ENCODE measurements at regions not wholly inside any gene's neighbourhood (a gene's known extent, or its start where the extent isn't known, plus 50 kb on each side); places are given as distances from the start of the nearest gene placed in this dataset.

DNA sequence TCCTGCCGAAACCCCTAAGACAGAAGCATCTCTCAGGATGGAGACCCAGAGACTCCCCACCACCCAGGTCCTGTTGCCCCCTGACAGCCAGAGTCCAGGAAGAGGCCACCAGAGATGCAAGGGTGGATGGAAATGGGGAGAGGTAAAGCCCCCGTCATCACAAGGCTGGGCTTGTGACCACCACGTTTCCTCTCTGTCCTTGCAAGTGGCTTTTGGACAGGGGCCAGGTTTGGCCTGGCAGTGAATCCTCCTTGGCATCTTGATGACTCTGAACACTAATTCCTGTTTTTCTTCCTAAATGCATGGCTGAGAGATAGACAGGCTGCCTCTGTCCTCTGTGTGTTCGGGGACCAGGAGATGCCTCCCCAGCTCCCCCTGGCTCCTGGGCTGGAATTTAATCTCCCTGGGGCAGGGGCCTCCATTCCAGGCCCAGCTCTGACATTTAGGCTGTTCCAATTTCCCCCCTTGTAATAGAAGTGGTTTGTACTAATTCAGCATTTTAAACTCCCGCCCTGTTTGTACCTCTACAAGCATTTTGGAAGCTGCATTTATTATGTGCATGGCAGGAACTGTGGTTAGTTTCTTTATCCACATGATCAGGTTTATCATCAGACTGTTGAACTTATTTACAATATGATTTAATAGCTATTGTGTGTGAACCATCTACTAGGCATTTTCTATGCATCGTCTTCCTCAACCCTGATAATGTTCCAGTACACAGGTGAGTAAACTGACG is 116.1 kb upstream of the IRX6 start:
- no peak overlapping the region for H3K27ac Mint-ChIP-seq
- H3K27me3 Mint-ChIP-seq, result no peaks in the 10 kb centered on the region
- peaks cover 3% of the 10 kb centered on the region for H3K9me3 Mint-ChIP-seq
- no peak for ATAC-seq
- H3K4me3 Mint-ChIP-seq, result no peak overlapping the region
- H3K4me1 Mint-ChIP-seq, result no peaks in the 10 kb centered on the region
- H3K36me3 Mint-ChIP-seq, result no peaks in the 10 kb centered on the region

DNA sequence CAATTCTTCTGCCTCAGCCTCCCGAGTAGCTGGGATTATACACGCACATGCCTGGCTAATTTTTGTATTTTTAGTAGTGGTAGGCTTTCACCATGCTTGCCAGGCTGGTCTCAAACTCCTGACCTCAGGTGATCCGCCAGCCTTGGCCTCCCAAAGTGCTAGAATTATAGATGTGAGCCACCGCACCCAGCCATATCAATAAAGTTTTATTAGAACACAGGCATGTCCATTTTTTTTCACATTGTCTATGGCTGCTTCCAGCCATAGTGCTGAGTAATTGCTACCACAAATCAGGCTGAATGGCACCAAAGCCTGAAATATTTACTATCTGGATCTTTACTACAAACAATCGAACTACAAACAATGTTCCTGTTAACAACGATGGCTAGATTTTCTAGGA is 114.4 kb upstream of the IRX6 start:
- H3K9me3 Mint-ChIP-seq, result peaks cover 4% of the 10 kb centered on the region
- no peaks in the 10 kb centered on the region for H3K4me1 Mint-ChIP-seq
- H3K27ac Mint-ChIP-seq, result no peak overlapping the region
- no peak overlapping the region for H3K4me3 Mint-ChIP-seq
- H3K27me3 Mint-ChIP-seq, result no peaks in the 10 kb centered on the region
- H3K36me3 Mint-ChIP-seq, result no peaks in the 10 kb centered on the region
- no peak for ATAC-seq

DNA sequence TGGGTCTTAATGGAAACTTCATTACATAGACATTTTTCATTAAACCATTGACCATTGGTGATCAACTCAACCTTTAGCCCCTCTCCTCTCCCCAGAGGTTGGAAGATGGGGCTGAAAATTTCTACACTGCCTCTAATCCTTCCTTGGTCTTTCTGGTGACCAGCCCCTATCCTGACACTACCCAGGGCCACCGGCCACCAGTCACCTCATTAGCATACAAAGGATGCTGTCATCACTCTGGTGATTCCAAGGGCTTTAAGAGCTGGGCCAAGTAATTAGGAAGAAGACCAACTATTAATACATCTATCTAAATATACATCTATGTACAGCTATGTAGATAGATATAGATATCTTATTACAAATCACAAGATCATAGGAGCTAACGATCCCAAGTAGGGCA is 111.2 kb upstream of the IRX6 start:
- Mint-ChIP-seq H3K9me3 (peaks cover 3% of the 10 kb centered on the region), H3K36me3 (no peaks in the 10 kb centered on the region), H3K4me1 (no peaks in the 10 kb centered on the region), H3K4me3 (no peak overlapping the region), H3K27me3 (no peaks in the 10 kb centered on the region), H3K27ac (no peak overlapping the region)
- no peak for ATAC-seq

DNA sequence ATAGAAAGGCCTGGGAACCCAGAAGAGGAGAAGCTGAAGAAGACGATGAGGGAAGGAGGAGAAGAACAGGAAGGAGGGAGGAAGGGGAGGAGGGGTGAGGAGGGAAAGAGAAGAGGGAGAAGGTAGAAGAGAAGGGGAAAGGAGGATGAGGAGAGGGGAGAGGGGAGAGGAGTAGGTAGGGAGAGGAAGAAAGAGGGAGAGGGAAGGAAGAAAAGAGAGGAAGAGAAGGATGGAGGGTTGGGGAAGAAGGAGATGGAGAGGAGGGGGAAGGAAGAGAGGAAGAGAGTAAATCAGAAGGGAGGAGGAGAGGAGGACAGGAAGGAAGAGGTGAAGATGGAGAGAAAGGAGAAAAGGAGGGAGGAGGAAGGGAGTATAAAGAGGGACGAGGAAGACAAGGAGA is 109.6 kb upstream of the IRX6 start:
- H3K9me3 Mint-ChIP-seq, result peaks cover 3% of the 10 kb centered on the region
- H3K4me3 Mint-ChIP-seq, result no peak overlapping the region
- no peaks in the 10 kb centered on the region for H3K36me3 Mint-ChIP-seq
- no peak for ATAC-seq
- no peaks in the 10 kb centered on the region for H3K27me3 Mint-ChIP-seq
- H3K4me1 Mint-ChIP-seq, result no peaks in the 10 kb centered on the region
- no peak overlapping the region for H3K27ac Mint-ChIP-seq

DNA sequence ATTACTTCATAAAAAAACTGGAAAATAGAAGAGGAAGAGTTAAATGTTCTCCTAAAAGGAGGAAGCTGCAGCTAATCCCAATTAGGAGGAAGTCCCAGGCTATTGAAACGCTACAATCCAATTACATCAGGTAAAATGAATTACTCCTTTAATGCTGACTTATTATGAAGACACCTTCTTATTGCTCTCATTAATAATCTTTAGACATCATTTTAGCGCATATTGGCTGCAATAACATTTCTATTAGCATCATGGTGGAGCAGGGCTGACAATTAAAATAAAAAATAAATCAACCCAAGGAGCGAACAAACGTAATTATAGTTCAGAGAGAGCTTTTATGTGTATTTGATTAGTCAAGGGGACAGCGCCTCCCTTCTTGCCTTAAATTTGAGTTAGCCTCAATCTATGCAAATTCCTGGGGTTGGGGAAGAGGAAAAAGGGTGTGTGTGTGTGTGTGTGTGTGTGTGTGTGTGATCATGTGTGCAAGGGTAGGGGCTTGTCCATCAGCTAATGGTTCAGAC is 109.0 kb upstream of the IRX6 start:
- Mint-ChIP-seq H3K36me3 (no peaks in the 10 kb centered on the region), H3K9me3 (peaks cover 3% of the 10 kb centered on the region), H3K27ac (no peak overlapping the region), H3K27me3 (no peaks in the 10 kb centered on the region), H3K4me1 (no peaks in the 10 kb centered on the region), H3K4me3 (no peak overlapping the region)
- no peak for ATAC-seq

DNA sequence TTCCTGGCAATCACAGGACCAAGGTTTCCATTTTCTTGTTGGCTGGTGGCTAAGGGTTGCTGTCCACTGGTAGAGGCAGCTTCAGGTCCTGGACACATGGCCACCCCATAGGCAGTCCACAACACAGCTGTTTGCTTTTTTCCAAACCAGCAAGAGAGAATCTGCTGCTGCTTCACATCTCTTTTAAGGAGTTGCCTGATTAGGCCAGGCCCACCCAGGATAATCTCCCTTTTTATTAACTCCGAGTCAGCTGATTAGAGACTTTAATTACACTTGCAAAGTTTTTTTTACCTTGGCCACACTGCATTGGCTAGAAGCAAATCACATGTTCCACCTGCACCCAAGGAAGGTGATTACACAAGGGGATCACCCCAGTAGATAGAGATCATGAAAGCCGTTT is 106.6 kb upstream of the IRX6 start:
- no peak overlapping the region for H3K27ac Mint-ChIP-seq
- H3K4me3 Mint-ChIP-seq, result no peak overlapping the region
- ATAC-seq, result no peak
- H3K9me3 Mint-ChIP-seq, result peaks cover 6% of the 10 kb centered on the region
- H3K36me3 Mint-ChIP-seq, result no peaks in the 10 kb centered on the region
- no peaks in the 10 kb centered on the region for H3K4me1 Mint-ChIP-seq
- no peaks in the 10 kb centered on the region for H3K27me3 Mint-ChIP-seq

DNA sequence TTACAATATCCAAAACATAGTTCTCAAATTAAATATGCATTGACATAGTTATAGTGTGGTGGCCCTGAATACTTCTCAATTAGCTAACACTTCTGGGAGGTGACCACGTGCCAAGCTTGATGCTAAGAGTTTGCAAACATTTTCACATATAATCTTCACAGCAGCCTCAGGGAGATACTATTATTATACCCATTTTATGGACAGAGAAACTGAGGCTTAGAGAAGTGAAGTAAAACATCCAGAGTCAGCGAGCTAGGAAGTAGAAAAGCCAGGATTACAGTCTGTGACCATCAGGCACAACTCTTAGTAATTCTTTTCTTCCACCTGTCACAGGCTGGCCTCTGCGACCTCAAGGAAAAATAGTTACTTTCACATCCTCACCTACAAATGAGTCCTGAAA is 102.2 kb upstream of the IRX6 start:
- H3K9me3 Mint-ChIP-seq, result peaks cover 13% of the 10 kb centered on the region
- ATAC-seq, result no peak
- no peaks in the 10 kb centered on the region for H3K36me3 Mint-ChIP-seq
- H3K4me3 Mint-ChIP-seq, result no peak overlapping the region
- no peaks in the 10 kb centered on the region for H3K4me1 Mint-ChIP-seq
- H3K27me3 Mint-ChIP-seq, result no peaks in the 10 kb centered on the region
- no peak overlapping the region for H3K27ac Mint-ChIP-seq

DNA sequence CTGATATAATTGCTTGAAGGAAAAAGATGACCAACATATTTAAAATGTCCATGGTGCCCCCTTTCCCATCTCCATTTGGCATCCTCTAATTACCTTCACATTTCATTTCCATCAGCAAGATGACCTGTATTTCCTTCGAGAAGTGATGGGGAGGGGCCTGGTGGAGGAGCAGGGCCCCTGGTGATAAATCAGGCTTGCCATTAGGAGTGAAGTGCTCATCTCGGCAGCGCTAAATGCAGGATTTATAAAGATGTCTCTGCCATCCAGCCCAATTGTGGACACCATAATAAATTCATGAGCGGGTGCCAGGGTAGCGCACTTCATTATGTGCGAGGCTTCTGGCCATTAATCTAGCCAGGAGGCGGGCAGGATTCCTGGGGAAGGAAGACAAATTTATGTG is 101.5 kb upstream of the IRX6 start:
- ATAC-seq, result no peak
- H3K27ac Mint-ChIP-seq, result no peak overlapping the region
- no peaks in the 10 kb centered on the region for H3K27me3 Mint-ChIP-seq
- no peaks in the 10 kb centered on the region for H3K4me1 Mint-ChIP-seq
- peaks cover 13% of the 10 kb centered on the region for H3K9me3 Mint-ChIP-seq
- no peak overlapping the region for H3K4me3 Mint-ChIP-seq
- H3K36me3 Mint-ChIP-seq, result no peaks in the 10 kb centered on the region

DNA sequence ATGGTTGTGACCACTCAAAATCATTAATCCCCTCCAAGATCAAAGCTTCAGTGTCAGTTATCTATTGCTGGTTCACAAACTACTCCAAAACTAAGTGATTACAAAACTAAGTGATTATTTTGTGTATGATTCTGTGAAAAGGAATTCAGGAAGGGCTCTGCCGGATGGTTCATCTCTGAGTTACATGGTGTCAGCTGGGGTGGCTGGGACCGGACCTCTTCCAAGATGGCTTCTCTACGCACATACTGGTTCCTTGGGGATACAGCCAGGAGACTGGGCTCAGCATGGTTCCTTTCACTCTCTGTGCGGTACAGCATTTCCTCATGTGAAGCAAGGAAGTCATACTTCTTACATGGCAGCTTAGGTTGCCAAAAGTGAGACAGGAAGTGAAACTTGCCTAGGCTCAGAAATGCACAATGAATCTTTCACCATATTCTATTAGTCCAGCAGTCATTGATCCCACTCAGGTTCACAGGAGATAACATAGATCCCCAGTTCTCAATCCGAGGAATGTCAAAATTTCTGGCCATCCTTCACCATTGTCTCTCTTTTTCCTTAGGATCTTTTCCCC is 97.9 kb upstream of the IRX6 start:
- ATAC-seq, result no peak
- H3K27ac Mint-ChIP-seq, result no peak overlapping the region
- H3K36me3 Mint-ChIP-seq, result no peaks in the 10 kb centered on the region

DNA sequence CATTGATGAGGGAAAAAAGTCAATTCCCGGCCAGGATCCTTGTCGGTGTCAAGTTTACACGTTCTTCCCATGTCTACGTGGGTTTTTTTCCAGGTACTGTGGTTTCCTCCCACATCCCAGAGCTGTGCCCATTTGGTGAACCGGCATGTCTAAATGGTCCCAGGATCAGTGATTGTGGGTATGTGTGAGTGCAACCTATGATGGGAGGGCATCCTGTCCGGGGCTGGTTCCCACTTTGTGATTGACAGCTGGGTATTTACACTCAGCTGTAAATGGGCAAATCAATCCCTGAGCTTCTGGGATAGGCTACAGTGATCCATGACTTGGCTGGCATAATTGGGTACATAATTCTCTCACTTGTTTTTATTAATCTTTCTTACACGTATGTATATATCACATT is 91.2 kb upstream of the IRX6 start:
- no peak for ATAC-seq
- no peak overlapping the region for H3K27ac Mint-ChIP-seq

More for the DNA sequence above, 97.9 kb upstream of the IRX6 start:
- Mint-ChIP-seq H3K27me3 (no peaks in the 10 kb centered on the region), H3K4me3 (no peak overlapping the region), H3K4me1 (no peaks in the 10 kb centered on the region), H3K9me3 (peaks cover 12% of the 10 kb centered on the region)

DNA sequence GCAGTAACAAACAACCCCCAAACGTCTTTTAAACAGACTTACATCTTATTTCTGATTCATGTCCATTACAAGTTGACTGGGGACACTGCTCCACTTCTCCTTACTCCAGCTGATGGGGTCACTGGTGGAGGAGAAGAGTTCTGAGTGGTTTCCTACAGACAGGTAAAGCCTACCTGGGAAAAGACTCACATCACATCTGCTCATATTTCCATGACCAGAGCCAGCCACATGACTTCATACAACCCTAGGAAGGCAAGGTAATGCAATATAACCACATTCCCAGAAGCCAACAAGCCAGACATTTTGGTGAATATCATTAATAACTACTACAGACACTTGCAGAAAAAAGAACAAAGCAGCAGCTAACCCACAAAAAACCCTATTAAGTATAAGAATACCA is 90.5 kb upstream of the IRX6 start:
- Mint-ChIP-seq H3K4me3 (no peak overlapping the region), H3K4me1 (no peaks in the 10 kb centered on the region), H3K9me3 (peaks cover 2% of the 10 kb centered on the region), H3K27ac (no peak overlapping the region), H3K27me3 (no peaks in the 10 kb centered on the region), H3K36me3 (no peaks in the 10 kb centered on the region)
- no peak for ATAC-seq

More for the DNA sequence above, 91.2 kb upstream of the IRX6 start:
- Mint-ChIP-seq H3K36me3 (no peaks in the 10 kb centered on the region), H3K4me1 (no peaks in the 10 kb centered on the region), H3K4me3 (no peak overlapping the region), H3K9me3 (peaks cover 2% of the 10 kb centered on the region), H3K27me3 (no peaks in the 10 kb centered on the region)

DNA sequence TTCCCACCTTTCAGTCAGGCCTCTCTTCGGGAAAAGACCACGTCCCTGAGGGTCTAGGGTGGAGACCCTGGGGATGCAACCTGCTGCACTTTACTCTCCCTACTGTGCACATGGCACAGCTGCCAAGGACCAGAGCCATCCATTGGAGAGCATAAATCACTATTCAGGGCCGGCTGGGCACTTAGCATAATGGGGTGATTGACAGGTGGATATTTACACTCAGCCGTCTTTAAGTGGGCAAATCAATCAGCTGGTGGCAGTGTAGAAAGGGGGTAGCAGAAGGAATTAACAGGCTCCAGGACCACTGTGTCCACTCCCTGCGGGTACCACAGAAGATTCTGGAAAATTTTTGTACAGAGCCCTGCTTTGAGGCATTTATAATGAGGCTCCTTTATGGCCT is 87.3 kb upstream of the IRX6 start:
- no peaks in the 10 kb centered on the region for H3K36me3 Mint-ChIP-seq
- H3K4me1 Mint-ChIP-seq, result no peaks in the 10 kb centered on the region
- ATAC-seq, result no peak
- no peaks in the 10 kb centered on the region for H3K9me3 Mint-ChIP-seq
- H3K4me3 Mint-ChIP-seq, result no peak overlapping the region
- peaks cover 2% of the 10 kb centered on the region for H3K27me3 Mint-ChIP-seq
- H3K27ac Mint-ChIP-seq, result no peak overlapping the region

DNA sequence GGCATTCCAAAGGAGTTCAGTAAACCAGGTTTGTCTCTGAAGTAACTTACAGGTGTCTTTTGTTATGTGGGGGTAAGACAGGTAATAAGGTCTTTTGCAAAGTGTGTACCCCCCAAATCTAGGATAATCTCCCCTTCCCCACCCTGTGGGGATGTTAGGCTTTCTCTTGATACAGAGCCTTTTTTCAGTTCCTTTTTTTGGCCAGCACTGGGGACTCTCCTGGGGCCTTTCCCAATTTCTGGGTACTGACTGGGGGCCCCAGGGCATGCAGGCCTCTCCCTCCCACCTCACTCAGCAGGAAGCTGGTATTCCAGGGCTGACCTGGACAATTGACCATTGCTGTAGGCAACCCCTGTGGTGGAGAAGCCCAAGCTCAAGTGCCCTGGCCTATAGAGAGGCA is 84.3 kb upstream of the IRX6 start:
- H3K4me3 Mint-ChIP-seq, result no peak overlapping the region

DNA sequence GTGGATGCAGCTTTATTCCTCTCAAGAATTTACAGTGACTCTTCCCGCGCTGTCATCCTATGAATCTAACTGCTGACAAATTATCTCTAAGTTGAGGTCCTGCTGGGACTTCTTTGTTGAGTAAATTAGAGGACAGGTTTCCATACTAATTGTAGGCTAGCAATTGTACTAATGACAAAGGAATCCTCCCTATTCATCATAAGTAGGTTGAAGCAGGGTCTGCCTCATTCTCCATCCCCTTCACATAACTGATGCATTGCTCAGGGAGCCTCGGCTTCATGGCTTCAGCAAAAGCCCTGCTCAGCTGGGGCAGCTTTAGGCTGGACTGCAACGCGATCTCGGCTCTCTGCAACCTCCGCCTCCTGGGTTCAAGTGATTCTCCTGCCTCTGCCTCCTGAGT is 83.1 kb upstream of the IRX6 start:
- H3K27me3 Mint-ChIP-seq, result peaks cover 14% of the 10 kb centered on the region

More for the DNA sequence above, 84.3 kb upstream of the IRX6 start:
- H3K27me3 Mint-ChIP-seq, result peaks cover 14% of the 10 kb centered on the region
- H3K4me1 Mint-ChIP-seq, result no peaks in the 10 kb centered on the region
- H3K9me3 Mint-ChIP-seq, result no peaks in the 10 kb centered on the region
- no peaks in the 10 kb centered on the region for H3K36me3 Mint-ChIP-seq
- no peak for ATAC-seq
- no peak overlapping the region for H3K27ac Mint-ChIP-seq

DNA sequence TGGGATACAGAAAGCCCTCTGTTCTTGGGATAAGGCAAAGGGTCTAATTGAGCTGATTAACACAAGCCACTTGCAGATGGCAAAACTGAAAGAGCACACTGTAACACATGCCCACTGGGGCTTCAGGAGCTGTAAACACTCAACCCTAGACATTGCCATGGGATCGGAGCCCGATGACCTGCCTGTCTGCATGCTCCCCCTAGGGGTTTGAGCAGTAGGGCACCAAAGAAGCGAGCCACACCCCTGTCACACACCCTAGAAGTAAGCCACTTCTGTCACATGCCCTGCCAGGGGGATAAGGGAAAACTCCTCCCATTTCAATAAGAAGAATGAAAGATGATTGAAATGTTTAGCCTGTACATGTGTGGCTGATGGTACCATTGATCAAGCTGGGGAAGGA is 81.3 kb upstream of the IRX6 start:
- peaks cover 14% of the 10 kb centered on the region for H3K27me3 Mint-ChIP-seq
- ATAC-seq, result no peak
- H3K27ac Mint-ChIP-seq, result no peak overlapping the region
- no peaks in the 10 kb centered on the region for H3K4me1 Mint-ChIP-seq
- H3K4me3 Mint-ChIP-seq, result no peak overlapping the region
- no peaks in the 10 kb centered on the region for H3K9me3 Mint-ChIP-seq
- no peaks in the 10 kb centered on the region for H3K36me3 Mint-ChIP-seq

More for the DNA sequence above, 83.1 kb upstream of the IRX6 start:
- Mint-ChIP-seq H3K4me1 (no peaks in the 10 kb centered on the region), H3K9me3 (no peaks in the 10 kb centered on the region), H3K27ac (no peak overlapping the region), H3K4me3 (no peak overlapping the region), H3K36me3 (no peaks in the 10 kb centered on the region)
- no peak for ATAC-seq

DNA sequence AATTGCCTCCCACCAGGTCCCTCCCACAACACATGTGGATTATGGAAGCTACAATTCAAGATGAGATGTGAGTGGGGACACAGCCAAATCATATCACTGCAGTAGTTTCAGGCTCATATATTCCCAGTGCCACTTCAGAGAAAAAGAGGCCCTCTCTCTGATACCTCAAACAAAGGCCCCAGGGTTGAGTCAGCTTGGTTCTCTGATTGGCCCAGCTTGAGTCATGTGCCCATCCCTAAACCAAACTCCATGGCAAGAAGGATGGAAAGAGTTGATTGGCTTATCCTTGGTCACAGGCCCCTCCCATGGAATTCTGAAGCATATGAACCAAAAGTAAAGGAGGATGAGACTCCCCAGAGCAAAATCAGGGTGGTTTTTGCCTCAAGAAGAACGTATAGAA is 75.9 kb upstream of the IRX6 start:
- peaks cover 2% of the 10 kb centered on the region for H3K9me3 Mint-ChIP-seq
- ATAC-seq, result no peak
- H3K27ac Mint-ChIP-seq, result no peak overlapping the region
- H3K36me3 Mint-ChIP-seq, result no peaks in the 10 kb centered on the region
- no peaks in the 10 kb centered on the region for H3K4me1 Mint-ChIP-seq
- H3K27me3 Mint-ChIP-seq, result peaks cover 19% of the 10 kb centered on the region
- no peak overlapping the region for H3K4me3 Mint-ChIP-seq

Measured in stimulated activated memory B cell treated with anti-CD40 and anti-IgM and Interleukin-4, amounts not matched to agents 10 μg/mL and 1 μg/mL and 100 μg/mL, for 72 hours (primary cell).